Spleen (tissue), 11 donors: ENCODE measurements at regions not wholly inside any gene's neighbourhood (a gene's known extent, or its start where the extent isn't known, plus 50 kb on each side); places are given as distances from the start of the nearest gene placed in this dataset.

ENCODE experiments used
- DNase-seq: peaks from one replicate; pipeline ENCODE4 v3.0.0-alpha.2; 2020
- H3K27ac ChIP-seq, 8 donors: fragments of 200-600 bp; sonication (generic) in 7 of 8; 1 replicate in 4 of 8; 2 replicates in 4 of 8; pipeline versions ENCODE4 v1.5.0 to v1.8.0; 2016 to 2021; ENCODE audit warnings: inconsistent platforms in 4 of 8, mild to moderate bottlenecking in 4 of 8, moderate library complexity in 1 of 8
- H3K27me3 ChIP-seq, 7 donors: fragments of 200-600 bp; sonication (generic) in 6 of 7; replicated peaks in 1 of 7; 1 replicate in 4 of 7; 2 replicates in 3 of 7; pipeline versions ENCODE4 v1.5.0 to v1.8.0; 2016 to 2021; ENCODE audit warnings: inconsistent platforms in 3 of 7, mild to moderate bottlenecking in 1 of 7
- H3K36me3 ChIP-seq, 6 donors: fragments of 200-600 bp; sonication (generic) in 5 of 6; 1 replicate in 4 of 6; 2 replicates in 2 of 6; pipeline versions ENCODE4 v1.5.0 to v1.8.0; 2016 to 2021; ENCODE audit warnings: inconsistent platforms in 2 of 6
- H3K4me1 ChIP-seq, 6 donors: fragments of 200-600 bp; sonication (generic) in 5 of 6; 1 replicate in 3 of 6; 2 replicates in 3 of 6; pipeline versions ENCODE4 v1.5.0 to v1.8.0; 2016 to 2021; ENCODE audit warnings: inconsistent platforms in 3 of 6
- H3K4me3 ChIP-seq, 8 donors: fragments of 200-600 bp; sonication (generic) in 7 of 8; 1 replicate in 4 of 8; 2 replicates in 4 of 8; pipeline versions ENCODE4 v1.5.0 to v1.8.0; 2016 to 2021; ENCODE audit warnings: inconsistent platforms in 4 of 8, mild to moderate bottlenecking in 4 of 8, moderate library complexity in 2 of 8
- H3K9me3 ChIP-seq, 8 donors: fragments of 200-600 bp; sonication (generic) in 7 of 8; 1 replicate in 4 of 8; 2 replicates in 4 of 8; pipeline versions ENCODE4 v1.5.0 to v1.8.0; 2016 to 2021; ENCODE audit warnings: inconsistent platforms in 4 of 8
- POLR2A ChIP-seq, 3 donors: fragments of 450-650 bp; IDR thresholded peaks; one replicate each; pipeline ENCODE4 v1.5.1; 2017; ENCODE audit warnings: antibody characterized with exemption in 3 of 3, mild to moderate bottlenecking in 1 of 3
- POLR2AphosphoS5 ChIP-seq, 3 donors: sonication (generic); formaldehyde crosslinking; IDR thresholded peaks; one replicate each; pipeline ENCODE4 v1.5.1; 2017; ENCODE audit warnings: antibody characterized with exemption in 3 of 3
- WGBS, 5 donors: extraction: QIAGEN DNeasy Blood & Tissue Kit in 3 of 5; methylation state at CpG; one replicate each; pipeline versions ENCODE4 v1.1.5 to v1.1.7; 2013 to 2018; 5-methylcytosine and 5-hydroxymethylcytosine counted together
- intact Hi-C: fragments of 100-400 bp; cut with DNase I; formaldehyde crosslinking; loops from one replicate; pipeline ENCODE4 v1.15.0; 2023; ENCODE audit warnings: low total_unique reads
- TF ChIP-seq, protein P1 (sequence below), 11 experiments: fragments of 200-600 bp in 7 of 11; fragments of 450-650 bp in 4 of 11; sonication (generic) in 4 of 11; IDR thresholded peaks in 8 of 11; conservative IDR thresholded peaks in 3 of 11; 1 replicate in 7 of 11; 2 replicates in 4 of 11; pipeline versions ENCODE4 v1.4.0 to v1.8.0; 2016 to 2021; ENCODE audit warnings: antibody characterized with exemption in 11 of 11, inconsistent platforms in 4 of 11, mild to moderate bottlenecking in 1 of 11
- donor health status: healthy with polysubstance abuse.
- donor health status: DM: no; HTN: no; CAD: no; lungs with moderate emphysema.
- donor health status: DM: no; HTN: no; CAD: no.
- donor health status: Bipolar disorder and iron deficiency.
- donor health status: healthy.
- donor health status: DM: no; HTN: no; CAD: no.
- donor health status: DM: yes; HTN: yes; CAD: no.

DNA sequence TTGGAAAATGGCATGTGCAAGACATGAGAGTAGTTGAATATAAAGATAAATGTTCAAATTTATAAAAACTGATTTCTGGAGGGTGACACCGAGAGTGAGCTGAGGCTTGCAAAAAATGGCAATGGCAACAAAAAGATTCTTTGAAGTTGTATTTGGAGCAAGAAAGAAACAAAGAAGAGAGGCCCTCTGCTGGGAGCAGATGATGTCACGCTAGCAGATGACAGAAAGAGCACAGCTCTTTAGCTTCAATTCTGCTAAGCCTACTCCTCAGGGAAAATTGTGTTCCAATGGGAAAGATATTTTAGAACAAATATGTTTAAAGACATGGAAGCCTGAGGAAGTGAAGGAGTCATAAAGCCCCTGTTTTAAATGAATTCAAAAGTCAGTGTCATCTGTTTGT lies 125.3 kb upstream of the NOX3 start:
- no peak for DNase-seq
- 77 to 91% (median 85%) methylated on average over 2 of the region's 2 CpGs for WGBS, 5 donors
- H3K36me3 ChIP-seq, result no peaks in the 10 kb centered on the region
- TF ChIP-seq POLR2AphosphoS5 (IDR thresholded peaks at IDR 0.05) (no peak), POLR2A (IDR thresholded peaks at IDR 0.05) (no peak)
- TF ChIP-seq, protein P1, sequence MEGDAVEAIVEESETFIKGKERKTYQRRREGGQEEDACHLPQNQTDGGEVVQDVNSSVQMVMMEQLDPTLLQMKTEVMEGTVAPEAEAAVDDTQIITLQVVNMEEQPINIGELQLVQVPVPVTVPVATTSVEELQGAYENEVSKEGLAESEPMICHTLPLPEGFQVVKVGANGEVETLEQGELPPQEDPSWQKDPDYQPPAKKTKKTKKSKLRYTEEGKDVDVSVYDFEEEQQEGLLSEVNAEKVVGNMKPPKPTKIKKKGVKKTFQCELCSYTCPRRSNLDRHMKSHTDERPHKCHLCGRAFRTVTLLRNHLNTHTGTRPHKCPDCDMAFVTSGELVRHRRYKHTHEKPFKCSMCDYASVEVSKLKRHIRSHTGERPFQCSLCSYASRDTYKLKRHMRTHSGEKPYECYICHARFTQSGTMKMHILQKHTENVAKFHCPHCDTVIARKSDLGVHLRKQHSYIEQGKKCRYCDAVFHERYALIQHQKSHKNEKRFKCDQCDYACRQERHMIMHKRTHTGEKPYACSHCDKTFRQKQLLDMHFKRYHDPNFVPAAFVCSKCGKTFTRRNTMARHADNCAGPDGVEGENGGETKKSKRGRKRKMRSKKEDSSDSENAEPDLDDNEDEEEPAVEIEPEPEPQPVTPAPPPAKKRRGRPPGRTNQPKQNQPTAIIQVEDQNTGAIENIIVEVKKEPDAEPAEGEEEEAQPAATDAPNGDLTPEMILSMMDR (IDR thresholded peaks at IDR 0.05 in 8 of 11, conservative IDR thresholded peaks at IDR 0.05 in 3 of 11), result no peak
- intact Hi-C loops, result no loop called here
- H3K27me3 ChIP-seq, result no peaks in the 10 kb centered on the region
- H3K9me3 ChIP-seq, result peaks cover 0 to 5% (median 0%) of the 10 kb centered on the region in 8 donors
- no peaks in the 10 kb centered on the region for H3K4me1 ChIP-seq
- H3K4me3 ChIP-seq, result no peak overlapping the region
- no peak overlapping the region for H3K27ac ChIP-seq

DNA sequence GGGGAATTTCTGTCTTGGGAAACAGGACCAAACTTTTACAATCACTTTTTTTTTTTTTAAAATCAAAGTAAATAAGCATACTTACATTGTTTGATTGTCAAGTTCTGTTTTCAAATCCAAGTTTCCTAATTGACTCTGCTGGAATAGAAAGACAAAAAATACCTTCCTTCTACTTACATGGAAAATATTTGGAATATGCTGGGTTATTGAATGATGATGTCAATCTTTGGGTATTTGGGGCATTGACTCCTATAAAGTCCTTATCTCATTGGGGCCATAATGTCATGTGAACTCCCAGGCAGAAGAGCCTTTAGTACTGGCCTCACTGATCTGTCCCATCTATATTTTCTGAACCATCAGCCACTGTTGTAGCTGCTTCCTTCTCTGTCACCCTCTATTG lies 122.6 kb upstream of the NOX3 start:
- Histone ChIP-seq H3K4me3 (no peak overlapping the region), H3K27ac (no peak overlapping the region), H3K36me3 (no peaks in the 10 kb centered on the region), H3K9me3 (peaks cover 0 to 5% (median 0%) of the 10 kb centered on the region in 8 donors), H3K27me3 (no peaks in the 10 kb centered on the region), H3K4me1 (no peaks in the 10 kb centered on the region)
- DNase-seq, result no peak
- TF ChIP-seq POLR2AphosphoS5 (IDR thresholded peaks at IDR 0.05) (no peak), POLR2A (IDR thresholded peaks at IDR 0.05) (no peak)
- TF ChIP-seq, protein P1 (IDR thresholded peaks at IDR 0.05 in 8 of 11, conservative IDR thresholded peaks at IDR 0.05 in 3 of 11), result no peak
- intact Hi-C loops, result no loop called here

DNA sequence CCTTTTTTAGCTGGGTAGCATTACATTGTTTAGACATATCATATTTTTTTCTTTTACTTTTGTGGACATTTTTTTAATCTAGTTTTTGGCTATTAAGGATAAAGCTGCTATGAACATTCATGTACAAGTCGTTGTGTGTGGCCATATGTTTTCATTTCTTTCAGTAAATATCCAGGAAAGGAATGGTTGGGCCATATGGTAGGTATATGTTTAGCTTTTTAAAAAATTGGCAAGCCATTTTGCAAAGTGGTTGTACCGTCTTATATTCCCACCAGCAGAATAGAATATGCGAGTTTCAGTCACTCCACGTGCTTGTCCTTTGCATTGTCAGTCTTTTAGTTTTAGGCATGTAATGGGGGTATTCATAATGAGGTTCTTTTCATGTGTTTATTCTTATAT lies 106.3 kb upstream of the NOX3 start:
- no peaks in the 10 kb centered on the region for H3K27me3 ChIP-seq
- intact Hi-C loops, result no loop called here
- H3K36me3 ChIP-seq, result no peaks in the 10 kb centered on the region
- H3K4me3 ChIP-seq, result no peak overlapping the region
- no peaks in the 10 kb centered on the region for H3K9me3 ChIP-seq
- WGBS, 5 donors, result 85 to 96% (median 88%) methylated on average over 4 of the region's 4 CpGs
- DNase-seq, result no peak
- TF ChIP-seq, protein P1 (IDR thresholded peaks at IDR 0.05 in 8 of 11, conservative IDR thresholded peaks at IDR 0.05 in 3 of 11), result no peak
- TF ChIP-seq POLR2A (IDR thresholded peaks at IDR 0.05), result no peak
- no peak for TF ChIP-seq POLR2AphosphoS5 (IDR thresholded peaks at IDR 0.05)
- H3K4me1 ChIP-seq, result no peaks in the 10 kb centered on the region
- no peak overlapping the region for H3K27ac ChIP-seq

DNA sequence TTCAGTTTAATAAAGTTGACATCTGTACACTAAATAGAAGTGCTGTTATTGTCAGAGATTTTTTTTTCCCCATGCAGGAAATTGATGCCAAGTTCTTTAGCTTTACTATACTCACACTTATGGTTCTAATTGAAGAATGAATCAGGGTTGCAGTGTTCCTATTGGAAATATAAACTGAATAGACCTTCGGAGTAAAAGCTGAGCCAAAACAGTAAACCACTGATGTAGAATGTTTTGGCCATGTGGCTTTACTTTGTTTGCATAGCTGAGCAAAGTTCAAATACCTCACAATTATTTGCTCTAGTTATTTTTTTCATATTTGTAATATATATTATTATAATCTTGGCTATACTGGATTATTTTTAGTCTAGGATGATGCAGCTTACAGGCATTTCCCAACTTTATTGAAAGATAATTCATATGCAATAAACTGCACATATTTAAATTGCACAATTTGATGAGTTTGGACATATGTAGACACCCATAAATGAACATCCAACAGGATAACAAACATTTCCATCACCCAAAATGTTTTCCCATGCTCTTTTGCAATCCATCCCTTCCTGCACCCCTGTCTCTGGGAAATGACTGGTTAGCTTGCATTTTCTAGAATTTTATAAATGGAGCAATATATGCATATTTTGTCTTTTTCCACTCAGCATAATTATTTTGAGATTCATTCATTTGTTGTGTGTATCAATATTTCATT lies 105.8 kb upstream of the NOX3 start:
- Histone ChIP-seq H3K27me3 (no peaks in the 10 kb centered on the region), H3K9me3 (no peaks in the 10 kb centered on the region), H3K4me3 (no peak overlapping the region), H3K27ac (no peak overlapping the region), H3K4me1 (no peaks in the 10 kb centered on the region), H3K36me3 (no peaks in the 10 kb centered on the region)
- TF ChIP-seq, protein P1 (IDR thresholded peaks at IDR 0.05 in 8 of 11, conservative IDR thresholded peaks at IDR 0.05 in 3 of 11), result no peak
- TF ChIP-seq POLR2A (IDR thresholded peaks at IDR 0.05), result no peak
- no peak for DNase-seq
- 65 to 85% (median 81%) methylated on average over 1 of the region's 1 CpG for WGBS, 5 donors
- intact Hi-C loops, result no loop called here
